CD4-positive, alpha-beta T cell treated with Interleukin-1 beta for 1 hour (primary cell): ENCODE measurements at regions not wholly inside any gene's neighbourhood (a gene's known extent, or its start where the extent isn't known, plus 50 kb on each side); places are given as distances from the start of the nearest gene placed in this dataset.
"Not testable (repeated sequence)": the region's sequence is repeated elsewhere in the genome, so short reads cannot be mapped to it uniquely, and the experiment has no call there.

Experiments
- DNase-seq, 2 donors: peaks; one replicate each; pipeline ENCODE4 v3.0.0-alpha.2; 2020 to 2022

DNA sequence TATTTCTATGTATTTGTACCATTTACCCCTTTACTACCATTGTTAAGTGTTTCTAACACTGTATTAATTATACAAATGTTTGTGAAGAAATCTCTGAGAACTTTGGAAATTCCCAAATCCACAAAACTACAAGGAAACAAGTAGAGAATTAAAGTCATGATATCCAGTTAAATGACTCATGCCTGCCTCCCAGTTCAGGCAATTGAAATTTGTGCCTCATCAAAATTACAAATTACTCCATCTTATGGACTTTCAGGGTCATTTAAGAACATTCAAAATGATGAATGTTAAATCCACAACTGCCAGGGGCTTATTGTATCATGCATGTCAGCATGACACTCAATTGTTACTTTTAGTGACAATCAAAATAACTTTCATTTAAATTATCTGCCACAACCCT lies 282.4 kb downstream of the ZNF326 start:
- no peak for DNase-seq

DNA sequence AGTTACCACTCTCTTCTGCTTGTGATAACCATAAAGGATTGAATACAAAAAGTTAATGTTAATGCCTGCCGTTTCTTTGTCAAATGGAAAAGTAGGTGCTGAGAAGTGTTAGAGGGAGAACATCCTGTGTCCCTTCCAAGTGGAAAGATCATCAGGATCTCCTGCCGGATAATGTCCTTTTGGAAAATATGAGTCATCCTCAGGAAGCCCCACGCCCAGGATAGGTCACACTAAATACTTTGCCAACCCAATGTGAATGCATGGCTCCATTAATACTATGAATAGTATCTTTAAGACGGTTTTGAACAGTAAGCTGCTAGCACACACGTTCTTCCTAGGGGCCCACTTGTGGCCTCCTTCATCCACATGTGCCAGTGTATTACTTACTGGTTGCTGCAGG lies 279.5 kb downstream of the ZNF326 start:
- no peak for DNase-seq

DNA sequence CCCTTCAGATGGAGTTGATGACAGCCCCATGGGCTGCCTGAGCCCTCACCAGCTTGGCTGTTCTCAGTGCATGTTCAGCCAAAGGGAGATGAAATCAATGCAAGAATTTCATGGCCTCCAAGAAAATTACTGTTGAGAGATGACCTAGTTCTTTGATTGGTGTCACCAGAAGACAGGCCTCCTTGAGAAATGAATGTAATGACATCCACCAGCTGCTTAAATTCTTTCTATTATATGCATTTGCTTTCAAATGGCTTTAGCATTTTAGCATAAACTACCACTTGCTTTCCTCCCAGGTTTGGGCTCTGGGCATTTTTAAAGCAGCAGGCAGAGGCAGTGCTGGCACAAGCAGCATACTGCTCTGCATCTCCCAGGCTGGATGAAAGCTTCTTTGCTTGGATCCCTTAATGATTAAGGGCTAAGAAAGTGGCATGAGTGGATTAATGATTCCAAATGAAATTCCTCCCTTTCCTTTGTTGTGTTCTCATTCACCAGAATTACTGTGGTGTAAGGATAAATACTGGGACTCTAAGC lies 278.4 kb downstream of the ZNF326 start:
- no peak for DNase-seq

DNA sequence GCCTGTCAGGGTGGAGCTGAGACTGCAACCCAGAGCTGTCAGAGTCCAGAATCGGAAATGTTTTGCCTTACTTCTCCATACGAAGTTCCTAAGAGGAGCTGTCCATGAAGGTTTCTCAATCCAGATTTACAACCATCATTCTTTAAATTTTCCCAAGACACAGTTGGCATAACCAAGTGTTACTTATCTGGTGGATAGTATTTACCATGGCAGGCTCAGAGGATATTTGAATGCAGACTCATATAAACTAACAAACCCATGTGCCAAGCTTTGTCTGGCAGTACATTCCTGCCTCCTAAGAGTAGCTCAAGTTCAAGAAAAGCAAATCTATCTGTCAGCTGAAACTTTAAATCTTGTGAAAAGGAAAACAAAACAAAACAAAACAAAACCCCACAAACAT lies 267.9 kb downstream of the ZNF326 start:
- DNase-seq = no peak

DNA sequence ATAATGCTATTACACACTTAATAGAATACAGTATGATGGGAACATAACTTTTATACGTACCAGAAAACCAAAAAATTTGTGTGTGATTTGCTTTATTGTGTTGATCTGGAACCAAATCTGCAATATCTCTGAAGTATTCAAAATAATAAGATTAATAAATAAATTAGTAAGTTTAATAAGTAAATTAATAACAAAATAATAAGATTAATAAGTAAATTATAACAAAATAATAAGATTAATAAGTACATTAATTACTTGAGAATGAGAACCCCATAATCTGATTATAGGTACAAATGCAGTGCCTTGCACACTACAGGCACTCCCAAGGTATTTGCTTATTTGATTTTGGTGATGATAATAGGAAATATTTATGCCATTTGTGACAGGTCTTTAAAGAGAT lies 267.4 kb downstream of the ZNF326 start:
- no peak for DNase-seq

DNA sequence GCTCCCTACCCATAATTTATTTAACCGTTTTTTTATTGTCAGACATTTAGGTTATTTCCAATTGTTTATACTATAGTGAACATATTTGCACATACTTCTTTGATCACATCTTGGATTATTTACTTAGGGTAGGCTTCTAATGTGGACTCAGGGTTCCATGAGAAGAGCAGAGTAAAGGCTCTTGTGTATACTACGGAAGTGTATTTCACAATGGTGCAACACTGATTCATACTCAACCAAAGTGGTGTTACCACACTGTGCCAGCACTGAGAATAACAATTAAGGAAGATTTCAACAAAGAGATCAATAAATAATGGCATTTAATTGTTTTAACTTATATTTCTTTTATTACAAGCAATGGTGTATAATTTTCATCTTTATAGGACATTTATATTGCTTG lies 251.2 kb downstream of the ZNF326 start:
- no peak for DNase-seq

DNA sequence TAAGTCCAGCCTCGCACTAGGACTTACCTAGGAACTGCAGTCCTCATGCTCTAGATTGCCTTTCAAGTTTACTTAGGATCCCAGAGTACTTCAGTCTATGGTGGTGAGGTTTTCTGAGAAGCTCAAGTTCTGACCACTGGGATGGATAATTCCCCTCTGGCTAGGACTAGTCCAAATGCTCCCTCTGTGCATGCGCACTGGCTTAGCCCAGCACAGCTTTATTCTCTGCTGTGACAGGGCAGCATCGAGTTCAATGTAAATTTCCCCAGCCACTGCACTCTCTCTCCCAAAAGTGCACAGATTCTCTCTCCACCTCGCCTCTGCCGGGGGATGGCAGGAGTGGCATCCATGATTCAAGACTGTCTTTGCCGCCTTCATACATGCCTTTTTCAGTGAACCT lies 241.6 kb downstream of the ZNF326 start:
- DNase-seq = peak in 1 of 2 donors; percentile 1

DNA sequence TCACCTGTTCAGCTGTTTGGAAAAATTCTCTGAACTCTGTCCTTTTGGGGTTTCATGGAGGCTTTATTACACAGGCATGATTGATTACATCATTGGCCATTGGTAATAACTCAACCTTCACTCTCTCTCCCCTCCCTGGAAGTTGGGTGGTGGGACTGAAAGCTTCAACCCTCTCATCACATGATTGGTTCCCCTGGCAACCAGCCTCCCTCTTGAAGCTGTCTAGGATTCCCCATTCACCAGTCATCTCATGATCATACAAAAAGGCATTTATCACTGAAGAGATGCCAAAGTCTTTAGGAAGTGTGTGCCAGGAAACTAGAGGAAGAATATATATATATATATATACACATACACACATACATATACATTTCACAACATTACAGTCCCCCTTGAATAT lies 228.5 kb downstream of the ZNF326 start:
- DNase-seq = no peak

DNA sequence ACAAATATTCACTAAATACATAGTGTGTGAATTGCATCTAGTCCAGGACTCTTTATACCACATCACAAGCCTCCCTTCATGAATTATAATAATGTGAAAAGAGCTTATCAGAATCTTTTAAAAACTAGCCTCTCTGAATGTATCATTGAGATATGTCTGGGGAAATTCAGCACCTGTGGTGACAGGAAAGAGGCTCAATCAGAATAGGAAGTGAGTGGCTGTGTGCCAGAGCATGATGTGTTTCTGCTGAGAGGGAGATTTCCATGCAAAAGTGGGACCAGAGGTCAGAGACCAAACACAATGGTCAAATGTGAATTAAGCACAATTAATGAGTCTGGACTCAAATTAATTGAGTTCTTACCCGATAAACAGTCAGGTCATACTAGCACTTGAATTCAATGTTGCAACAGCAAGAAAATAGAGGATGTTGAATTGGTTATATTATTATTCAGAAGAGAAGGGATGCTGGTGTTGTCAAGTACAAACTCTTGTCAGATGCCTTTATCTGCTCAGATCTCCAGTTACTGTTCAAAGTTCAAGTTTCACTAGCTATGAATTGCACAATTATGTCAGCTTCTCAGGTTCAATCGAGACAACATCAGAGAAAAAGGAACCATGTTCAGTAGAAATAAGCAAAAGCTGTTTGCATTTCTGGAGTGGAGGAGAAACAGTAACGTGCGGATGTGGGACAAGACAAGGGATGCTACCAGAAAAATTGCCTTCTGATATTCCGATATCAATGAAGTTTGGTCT lies 226.2 kb downstream of the ZNF326 start:
- no peak for DNase-seq

DNA sequence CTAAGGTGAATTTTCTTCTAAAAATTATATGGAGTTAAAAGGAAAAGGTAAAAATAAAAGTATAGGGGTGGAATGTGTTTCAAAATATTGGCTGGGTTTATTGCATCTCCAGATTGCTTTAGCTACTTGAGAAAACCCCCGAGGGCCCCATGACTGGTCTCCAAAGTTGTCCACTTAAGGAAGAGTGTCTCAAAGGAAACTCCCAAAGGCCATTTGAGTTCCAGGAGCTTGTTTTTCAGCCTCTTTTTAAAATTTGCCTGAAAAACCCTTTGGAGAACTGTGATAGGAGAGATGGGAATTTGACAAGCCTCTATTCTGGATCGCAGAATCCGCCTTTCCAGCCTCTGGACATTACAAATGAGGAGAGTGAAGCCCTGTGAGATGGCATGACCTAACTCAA lies 225.6 kb downstream of the ZNF326 start:
- no peak for DNase-seq

DNA sequence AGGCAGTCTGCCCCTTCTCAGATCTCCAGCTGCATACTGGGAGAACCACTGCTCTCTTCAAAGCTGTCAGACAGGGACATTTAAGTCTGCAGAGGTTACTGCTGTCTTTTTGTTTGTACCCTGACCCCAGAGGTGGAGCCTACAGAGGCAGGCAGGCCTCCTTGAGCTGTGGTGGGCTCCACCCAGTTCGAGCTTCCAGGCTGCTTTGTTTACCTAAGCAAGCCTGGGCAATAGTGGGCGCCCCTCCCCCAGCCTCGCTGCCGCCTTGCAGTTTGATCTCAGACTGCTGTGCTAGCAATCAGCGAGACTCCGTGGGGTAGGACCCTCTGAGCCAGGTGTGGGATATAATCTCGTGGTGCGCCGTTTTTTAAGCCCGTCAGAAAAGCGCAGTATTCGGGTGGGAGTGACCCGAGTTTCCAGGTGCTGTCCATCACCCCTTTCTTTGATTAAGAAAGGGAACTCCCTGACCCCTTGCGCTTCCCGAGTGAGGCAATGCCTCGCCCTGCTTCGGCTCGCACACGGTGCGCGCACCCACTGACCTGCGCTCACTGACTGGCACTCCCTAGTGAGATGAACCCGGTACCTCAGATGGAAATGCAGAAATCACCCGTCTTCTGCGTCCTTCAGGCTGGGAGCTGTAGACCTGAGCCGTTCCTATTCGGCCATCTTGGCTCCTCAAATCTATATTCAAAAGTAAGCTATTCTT lies 224.4 kb downstream of the ZNF326 start:
- DNase-seq = not testable (repeated sequence)

DNA sequence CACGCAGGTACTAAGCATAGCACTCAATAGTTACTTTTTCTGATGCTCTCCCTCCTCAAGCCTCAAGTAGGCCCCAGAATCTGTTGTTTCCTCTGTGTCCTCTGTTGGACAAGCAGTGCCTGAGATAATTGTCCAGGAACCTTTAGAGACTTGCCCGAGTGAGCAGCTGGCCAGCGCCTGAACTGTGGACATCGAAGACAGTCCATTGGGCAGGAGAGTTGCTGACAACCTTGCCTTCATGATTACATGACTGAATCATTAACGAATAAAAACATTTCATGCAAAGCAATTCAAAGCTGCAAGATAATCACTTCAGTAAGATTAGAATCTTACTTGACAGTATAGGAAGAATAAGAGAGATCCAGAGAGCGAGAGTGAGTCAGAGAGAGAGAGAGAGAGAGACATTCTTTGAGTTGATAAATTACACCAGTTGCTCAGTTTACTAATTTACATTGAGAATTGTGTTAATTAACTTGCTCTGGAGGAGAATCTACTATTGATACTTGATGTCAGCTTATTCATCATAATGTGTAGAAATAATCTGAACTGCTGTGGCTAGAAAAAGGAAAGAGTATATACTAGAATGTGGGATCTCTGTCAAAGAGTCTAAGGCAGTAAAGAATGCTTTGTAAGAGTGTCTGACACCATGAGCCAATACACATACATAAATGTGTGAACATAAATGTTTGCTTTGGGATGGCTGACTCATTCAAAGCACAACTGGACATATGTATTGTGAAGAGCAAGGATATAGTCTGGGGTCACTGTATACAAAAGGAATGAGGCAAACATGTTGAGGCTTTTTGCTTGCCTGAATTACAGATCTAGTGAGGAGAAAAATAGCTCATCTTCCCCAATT lies 216.0 kb downstream of the ZNF326 start:
- no peak for DNase-seq

DNA sequence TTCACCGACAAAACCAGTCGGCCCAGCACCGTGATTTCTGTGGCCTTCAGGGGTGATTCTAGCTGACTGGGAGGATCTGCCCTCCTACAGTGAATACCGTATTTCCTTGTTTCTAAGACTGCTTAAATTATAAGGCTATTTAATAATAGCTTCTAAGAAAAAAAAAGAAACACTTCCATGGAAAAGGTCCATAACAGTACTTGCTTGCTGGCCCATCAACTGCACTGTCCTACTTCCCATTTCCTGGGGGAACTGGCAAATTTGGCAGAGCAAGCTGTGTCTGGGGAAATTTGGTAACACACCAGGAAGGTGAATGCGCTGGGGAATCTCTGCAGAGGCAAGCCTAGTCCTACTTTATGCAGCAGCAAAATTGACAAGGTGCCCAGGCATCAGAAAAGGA lies 214.0 kb downstream of the ZNF326 start:
- no peak for DNase-seq

DNA sequence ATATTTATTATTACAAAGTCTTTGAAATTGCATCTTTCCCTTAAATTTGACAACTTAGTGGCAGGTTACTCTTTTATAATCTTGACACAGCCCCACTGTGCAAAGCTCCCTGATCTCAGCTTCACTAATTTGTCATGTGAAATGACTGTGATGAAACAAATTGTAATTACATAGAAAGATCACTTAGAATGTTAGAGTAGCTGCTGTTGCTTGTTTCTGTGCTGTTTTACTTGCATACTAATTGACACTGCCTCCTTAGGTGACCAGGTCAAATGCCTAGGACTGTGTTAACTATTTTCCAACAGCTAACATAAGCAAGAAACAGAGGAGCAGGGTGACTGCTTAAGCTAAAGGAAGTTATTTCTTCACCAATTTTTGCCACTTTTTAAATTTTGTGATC lies 211.3 kb downstream of the ZNF326 start:
- no peak for DNase-seq

DNA sequence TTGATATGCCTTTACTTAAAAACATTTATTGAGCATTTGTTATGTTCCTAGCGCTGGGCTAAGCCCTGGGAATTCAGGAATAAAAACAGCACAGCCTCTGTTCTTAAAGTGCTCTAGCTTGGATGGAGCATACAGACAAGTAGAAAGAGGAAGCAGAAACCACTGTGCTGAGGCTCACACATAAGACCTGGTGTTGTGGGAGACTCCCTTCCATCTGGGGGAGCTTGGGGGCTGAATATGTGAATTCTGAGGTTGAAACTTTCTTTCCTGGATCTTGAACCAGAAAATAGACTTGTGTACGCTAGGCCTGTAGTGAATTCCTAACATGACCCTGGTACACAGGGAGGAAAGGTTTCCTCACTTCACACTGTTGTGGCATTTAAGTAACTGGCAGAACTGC lies 209.9 kb downstream of the ZNF326 start:
- DNase-seq = no peak

DNA sequence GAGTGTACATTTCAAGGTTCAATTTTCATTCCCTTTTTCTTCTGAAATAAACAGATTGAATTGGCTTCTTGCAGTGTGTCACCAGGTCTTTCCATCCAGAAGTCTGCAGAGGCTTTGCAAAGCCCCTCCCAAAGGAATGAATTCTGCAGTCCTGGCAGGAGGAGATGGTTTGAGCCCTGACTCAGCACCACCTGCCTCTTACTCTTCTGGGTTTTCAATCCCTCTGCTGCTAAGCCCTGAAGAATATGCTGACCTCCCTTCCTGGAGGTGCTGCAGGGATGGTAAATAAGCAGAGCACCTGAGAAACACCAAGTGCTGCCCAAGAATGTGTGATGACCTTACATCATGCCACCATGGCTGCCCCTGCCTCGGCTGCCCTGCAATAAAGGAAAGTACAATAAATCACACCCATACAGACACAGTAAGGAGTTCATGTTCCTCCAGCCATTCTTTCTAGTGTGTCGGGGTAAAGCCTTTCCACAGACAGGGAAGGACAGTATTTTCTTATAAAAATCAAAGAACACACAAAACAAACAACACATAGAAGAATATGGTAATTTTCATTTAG lies 209.2 kb downstream of the ZNF326 start:
- DNase-seq = no peak

DNA sequence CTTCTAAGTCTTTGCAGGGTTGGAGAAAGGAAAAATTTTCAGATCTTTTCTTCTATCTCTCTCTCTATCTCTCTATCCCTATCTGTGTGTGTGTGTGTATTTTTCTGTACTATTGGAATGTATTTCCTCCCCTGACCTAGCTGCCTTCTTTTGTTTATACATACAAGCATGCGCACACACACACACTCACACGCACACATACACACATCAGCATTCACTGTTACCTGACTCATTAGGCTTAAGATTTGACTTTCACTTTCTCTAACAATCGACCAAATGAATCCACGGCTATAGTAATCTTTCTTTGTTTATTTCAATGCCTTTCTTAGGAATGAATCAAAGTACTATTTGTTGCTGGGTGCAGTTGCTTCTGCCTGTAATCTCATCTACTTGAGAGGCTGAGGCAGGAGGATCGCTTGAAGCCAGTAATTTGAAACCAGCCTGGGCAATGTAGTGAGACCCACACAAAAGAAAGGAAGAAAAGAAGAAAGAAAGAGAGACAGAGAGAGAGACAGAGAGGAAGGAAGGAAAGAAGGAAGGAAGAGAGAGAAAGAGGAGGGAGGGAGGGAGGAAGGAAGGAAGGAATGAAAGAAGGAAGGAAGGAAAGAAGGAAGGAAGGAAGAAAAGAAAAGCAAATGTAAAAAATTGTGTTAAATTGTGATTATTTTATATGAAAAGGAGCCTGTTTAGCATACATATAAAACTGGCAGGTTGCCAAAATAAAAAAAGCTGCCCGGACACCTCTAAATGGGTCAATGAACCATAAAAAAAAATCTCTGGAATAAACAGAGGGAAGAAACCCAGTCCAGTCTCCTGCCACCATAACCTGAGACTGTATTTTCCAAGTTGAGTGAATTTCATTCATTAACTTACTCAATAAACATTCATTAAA lies 206.8 kb downstream of the ZNF326 start:
- no peak for DNase-seq

DNA sequence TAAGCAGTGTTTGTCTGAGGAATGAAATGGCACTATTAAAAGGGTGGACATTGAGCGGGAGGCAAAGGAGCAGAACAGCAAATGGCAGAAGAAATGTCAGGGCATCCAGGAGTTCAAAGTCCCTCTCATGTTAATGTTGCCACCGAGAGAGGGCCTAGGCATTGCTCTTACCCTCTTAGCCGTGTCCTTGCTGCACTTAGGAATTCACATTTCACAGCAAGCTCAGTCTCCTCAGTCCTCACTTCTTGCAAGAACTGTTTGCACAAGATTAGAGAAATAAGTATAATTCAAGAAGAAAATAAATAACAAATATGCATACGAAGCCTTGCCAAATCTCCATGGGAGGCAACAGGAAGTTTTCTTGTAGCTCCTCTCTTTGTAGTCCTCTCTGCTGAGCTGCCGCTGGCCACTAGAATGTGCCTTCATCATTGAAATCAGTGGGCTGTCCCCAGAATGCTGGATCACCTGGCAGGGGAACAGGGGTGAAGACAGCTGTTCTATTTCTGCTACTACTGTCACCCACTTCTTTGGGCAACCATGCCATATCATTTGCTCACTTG lies 205.8 kb downstream of the ZNF326 start:
- no peak for DNase-seq

DNA sequence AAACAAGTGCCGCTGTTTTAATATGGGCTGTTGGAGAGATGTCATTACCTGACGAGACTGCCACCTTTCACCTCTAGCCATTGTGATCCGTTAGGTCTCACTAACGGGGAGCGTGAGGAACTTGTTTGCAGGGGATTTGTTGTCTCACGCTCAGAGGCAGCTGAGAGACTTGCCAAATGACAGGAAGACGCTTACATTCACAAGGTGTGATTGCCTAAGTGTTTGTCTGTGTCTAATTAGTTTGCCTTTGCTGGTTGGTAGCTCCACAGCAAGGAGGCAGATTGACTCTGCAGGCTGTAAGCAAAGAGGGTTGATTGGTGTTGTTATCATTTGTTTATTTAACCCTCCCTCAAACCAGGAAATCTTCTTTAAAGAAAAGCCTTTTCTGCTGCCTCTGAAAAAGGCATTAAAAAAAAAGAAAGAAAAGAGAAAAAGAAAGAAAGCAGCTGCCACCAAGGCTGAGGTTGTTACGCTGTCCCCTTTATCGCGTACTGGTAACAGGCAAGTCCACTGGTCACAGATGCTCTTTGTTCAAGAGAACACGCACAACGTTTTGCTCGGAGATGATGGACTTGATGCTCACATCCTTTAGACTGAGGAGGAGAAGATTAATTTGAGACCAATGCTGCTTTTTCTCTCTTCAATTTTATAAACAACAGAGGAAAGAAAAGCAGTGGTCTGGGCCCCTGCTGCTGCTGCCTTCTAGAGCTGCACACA lies 203.9 kb downstream of the ZNF326 start:
- DNase-seq = no peak

DNA sequence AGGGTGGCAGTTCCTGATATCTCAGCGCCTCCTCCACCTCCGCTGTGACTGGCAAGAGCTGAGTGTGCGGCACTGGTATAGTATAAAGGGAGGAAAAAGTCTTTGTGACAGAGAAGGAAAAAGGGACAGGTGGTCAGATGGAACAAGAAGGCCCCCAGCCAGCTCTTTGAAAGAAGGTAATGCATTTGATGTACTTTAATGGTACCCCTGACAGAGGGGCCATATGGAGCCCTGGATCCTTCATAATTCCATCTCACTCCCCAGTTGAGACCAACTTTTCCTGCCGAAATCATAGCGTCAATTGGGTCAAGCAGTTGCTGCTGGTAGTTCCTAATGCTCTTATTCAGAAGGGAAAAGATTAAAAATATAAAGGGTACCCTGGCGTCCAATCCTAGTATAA lies 198.2 kb downstream of the ZNF326 start:
- no peak for DNase-seq

DNA sequence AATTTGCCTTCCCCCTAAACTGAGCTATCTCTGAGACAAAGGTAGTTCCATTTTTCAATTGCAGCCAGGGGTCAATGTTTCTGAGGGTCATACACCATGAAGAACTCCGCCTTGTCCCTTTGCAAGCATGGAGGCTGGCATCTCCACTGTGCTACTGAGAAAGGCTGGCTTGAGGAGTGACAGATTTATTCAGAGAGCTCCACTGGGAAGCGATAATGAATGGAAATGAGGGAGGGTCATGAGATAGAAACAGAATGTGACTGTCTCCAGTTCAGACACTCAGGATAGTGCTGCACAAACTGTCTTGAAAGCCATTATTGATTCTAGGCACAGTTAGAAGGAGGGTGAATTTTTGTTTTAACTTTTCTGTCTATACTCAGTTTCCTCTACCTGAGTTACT lies 197.5 kb downstream of the ZNF326 start:
- no peak for DNase-seq
